GM12865 (cell line): ENCODE measurements at regions not wholly inside any gene's neighbourhood (a gene's known extent, or its start where the extent isn't known, plus 50 kb on each side); places are given as distances from the start of the nearest gene placed in this dataset.
A peak's percentile ranks its signal among the peaks of the same experiment; 100 is the strongest.

Experiments used
- DNase-seq: peaks from one replicate; pipeline ENCODE4 v3.0.0; 2010; ENCODE audit warnings: low read depth
- H3K4me3 ChIP-seq: 2 replicates; pipeline ENCODE4 v1.5.1; 2011; ENCODE audit warnings: mild to moderate bottlenecking, low read depth, low read length, control low read depth
- TF ChIP-seq, protein P1 (sequence below): IDR thresholded peaks from 2 replicates; pipeline ENCODE4 v1.5.1; 2011; ENCODE audit warnings: low read length, control low read depth, low read depth, inconsistent platforms; ENCODE audit not compliant: insufficient read depth; ENCODE audit errors: missing control alignments

DNA sequence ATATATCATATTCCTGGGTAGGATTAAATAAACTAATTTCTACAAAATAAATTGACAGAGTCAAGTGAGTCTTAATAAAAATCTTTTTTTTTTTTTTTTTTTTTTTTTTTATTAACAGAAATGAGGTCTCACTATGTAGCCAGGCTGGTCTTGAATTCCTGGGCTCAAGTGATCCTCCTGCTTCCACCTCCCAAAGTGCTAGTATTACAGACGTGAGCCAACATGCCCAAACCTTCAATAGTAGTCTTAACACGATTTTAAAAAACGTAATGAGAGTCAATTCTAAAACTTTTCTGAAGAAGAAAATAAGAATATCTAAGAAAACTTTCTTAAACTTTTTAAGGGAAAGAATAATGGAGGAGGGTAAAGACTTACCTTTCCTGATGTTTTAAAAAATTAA lies 84.2 kb downstream of the YIPF5 start:
- DNase-seq = no peak
- H3K4me3 ChIP-seq = no peak overlapping the region
- TF ChIP-seq, protein P1, sequence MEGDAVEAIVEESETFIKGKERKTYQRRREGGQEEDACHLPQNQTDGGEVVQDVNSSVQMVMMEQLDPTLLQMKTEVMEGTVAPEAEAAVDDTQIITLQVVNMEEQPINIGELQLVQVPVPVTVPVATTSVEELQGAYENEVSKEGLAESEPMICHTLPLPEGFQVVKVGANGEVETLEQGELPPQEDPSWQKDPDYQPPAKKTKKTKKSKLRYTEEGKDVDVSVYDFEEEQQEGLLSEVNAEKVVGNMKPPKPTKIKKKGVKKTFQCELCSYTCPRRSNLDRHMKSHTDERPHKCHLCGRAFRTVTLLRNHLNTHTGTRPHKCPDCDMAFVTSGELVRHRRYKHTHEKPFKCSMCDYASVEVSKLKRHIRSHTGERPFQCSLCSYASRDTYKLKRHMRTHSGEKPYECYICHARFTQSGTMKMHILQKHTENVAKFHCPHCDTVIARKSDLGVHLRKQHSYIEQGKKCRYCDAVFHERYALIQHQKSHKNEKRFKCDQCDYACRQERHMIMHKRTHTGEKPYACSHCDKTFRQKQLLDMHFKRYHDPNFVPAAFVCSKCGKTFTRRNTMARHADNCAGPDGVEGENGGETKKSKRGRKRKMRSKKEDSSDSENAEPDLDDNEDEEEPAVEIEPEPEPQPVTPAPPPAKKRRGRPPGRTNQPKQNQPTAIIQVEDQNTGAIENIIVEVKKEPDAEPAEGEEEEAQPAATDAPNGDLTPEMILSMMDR = no peak

- TF ChIP-seq, protein P1 = no peak
- peak; percentile 16 for DNase-seq
- H3K4me3 ChIP-seq = no peak overlapping the region
Measured at GRCh38 chr5:144087576-144087975, 82.9 kb downstream of the YIPF5 start.

DNA sequence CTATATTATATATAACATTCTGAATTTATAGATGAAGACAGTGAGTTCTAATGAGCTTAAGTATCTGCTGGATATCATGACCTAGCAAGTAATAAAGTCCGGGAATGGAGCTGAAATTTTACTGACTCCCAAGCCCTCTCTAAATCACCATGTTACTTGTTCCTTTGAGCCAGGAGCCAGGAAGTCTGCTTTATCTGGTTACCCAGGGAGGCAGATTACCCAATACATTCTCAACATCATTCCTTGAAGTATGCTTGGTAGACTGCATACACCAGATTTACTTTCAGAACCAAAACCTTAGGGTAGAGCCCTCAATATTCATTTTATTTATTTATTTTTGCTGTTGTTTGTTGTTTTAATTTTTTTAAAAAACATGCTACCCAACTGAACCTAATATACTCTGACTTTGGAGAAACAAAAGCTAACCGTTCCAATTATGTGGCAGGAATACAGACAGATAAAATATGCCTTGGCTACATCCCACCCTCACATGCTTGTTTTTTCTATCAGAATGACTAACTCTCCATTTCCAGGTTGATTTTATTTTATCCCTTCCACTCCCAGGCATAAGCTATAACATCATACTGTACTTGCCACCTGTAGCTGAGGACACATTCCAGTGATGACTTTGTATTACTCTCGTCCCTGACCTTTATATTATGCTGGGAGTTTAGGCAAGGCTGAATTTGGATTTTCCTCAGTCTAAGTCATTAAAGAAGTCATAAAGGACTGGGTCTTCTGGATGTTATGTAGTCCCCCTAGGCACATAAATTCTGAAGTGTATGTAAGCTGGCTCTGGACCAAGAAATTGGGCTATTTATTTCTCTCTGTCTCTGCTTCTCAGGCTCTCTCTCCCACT lies 82.0 kb downstream of the YIPF5 start:
- TF ChIP-seq, protein P1 = no peak
- no peak for DNase-seq
- no peak overlapping the region for H3K4me3 ChIP-seq

- peak; percentile 47 for DNase-seq
- TF ChIP-seq, protein P1 = no peak
- H3K4me3 ChIP-seq = no peak overlapping the region
Measured at GRCh38 chr5:144089401-144090021, 80.9 kb downstream of the YIPF5 start.

GRCh38 chr5:144092508-144092907 lies 78.0 kb downstream of the YIPF5 start:
- DNase-seq = no peak
- TF ChIP-seq, protein P1 = no peak
- no peak overlapping the region for H3K4me3 ChIP-seq

- H3K4me3 ChIP-seq = no peak overlapping the region
- TF ChIP-seq, protein P1 = no peak
- DNase-seq = no peak
Measured at GRCh38 chr5:144093400-144093799, 77.1 kb downstream of the YIPF5 start.
